ENCODE measurements at regions not wholly inside any gene's neighbourhood (a gene's known extent, or its start where the extent isn't known, plus 50 kb on each side); places are given as distances from the start of the nearest gene placed in this dataset.
A peak's percentile ranks its signal among the peaks of the same experiment; 100 is the strongest.

DNA sequence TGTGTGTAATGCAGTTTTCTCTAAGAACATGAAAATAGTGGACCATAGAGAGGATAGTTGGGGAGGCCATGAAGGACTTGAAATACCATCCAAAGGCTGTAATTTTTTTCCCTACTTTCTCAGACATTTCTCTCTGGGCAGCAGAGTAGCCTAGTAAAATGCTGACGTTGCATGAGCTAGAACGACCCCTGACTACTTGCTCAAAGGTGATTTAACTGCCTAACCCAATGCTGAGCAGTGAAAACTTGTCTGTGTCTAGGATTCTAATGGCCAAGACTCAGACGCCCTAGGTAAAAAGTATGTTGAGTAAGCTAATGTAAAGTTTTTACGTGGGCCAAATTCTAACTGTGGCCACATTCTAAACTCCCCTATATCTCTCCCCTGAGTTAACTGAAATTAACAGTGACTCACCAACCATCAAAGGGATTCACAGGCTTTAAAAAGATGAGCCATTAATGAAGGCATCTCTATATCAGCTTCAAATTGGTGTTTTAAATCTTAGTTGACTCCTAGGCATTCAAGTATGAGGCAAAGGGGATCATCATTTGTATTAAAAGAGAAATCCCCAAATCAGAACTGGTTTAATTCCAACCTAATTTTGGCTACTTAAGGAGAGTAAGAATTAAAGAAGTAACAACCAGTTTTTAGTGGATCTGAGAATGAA, 121.0 kb upstream of the GAS1 start:
- Histone ChIP-seq H3K27ac (ENCODE audit: low read depth, low read length) (no peak overlapping the region), H3K18ac (ENCODE audit: low read length) (no peak overlapping the region), H3K4me1 (ENCODE audit: control insufficient read depth in 1 of 2, insufficient read depth in 2 of 2, low read length in 2 of 2) (no peaks in the 10 kb centered on the region), H2BK120ac (ENCODE audit: insufficient read depth, low read length, poor library complexity) (no peak overlapping the region), H3K79me1 (ENCODE audit: low read length) (no peaks in the 10 kb centered on the region), H3K4me3 (ENCODE audit: low read depth, low read length) (no peak overlapping the region), H4K8ac (ENCODE audit: low read depth, low read length) (no peak overlapping the region), H2AK5ac (ENCODE audit: low read length) (no peak overlapping the region), H2BK5ac (ENCODE audit: low read depth, low read length, poor library complexity) (no peak overlapping the region), H3K27me3 (ENCODE audit: insufficient read depth, low read length) (no peaks in the 10 kb centered on the region), H3K79me2 (ENCODE audit: control insufficient read depth, insufficient read depth, low read length, poor library complexity) (no peaks in the 10 kb centered on the region), H3K4me2 (ENCODE audit: low read length) (no peak overlapping the region), H3K14ac (ENCODE audit: low read length) (no peak overlapping the region), H2BK12ac (ENCODE audit: low read length) (no peak overlapping the region), H3K36me3 (ENCODE audit: control insufficient read depth in 1 of 2, insufficient read depth in 2 of 2, low read length in 2 of 2) (no peaks in the 10 kb centered on the region), H3K9ac (ENCODE audit: low read length) (no peak overlapping the region), H3K4ac (ENCODE audit: low read depth, low read length) (no peak overlapping the region), H3K9me3 (ENCODE audit: insufficient read depth, low read depth, low read length) (no peaks in the 10 kb centered on the region), H3K23ac (ENCODE audit: low read length) (no peak overlapping the region), H4K91ac (ENCODE audit: low read depth, low read length) (no peak overlapping the region), H4K12ac (ENCODE audit: low read depth, low read length) (no peak overlapping the region), H2AFZ (ENCODE audit: insufficient read depth, low read length, poor library complexity) (no peak overlapping the region)
- WGBS (ENCODE audit: extremely low coverage, insufficient coverage, insufficient read length), result no CpG with 5 or more reads among the region's 4 CpGs
- no peak for DNase-seq

DNA sequence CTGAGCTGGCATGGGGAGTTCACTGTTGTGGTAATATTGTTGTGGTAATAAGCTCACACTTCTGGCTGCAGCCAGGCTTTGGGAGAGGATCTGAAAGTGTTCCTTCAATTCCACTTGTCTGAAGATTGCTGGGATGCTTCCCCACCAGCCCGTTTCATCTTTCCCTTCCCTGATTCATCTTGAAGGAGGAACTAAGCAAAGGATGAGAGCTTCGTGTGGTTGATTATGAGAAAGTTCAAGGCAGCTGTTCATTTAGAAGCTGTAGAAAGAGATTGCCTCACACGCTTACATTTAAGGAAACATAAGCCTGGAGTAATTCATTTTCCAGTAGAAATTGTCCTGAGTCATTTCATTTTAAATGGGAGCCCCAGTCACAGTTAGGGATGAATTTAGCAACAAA, 122.4 kb upstream of the GAS1 start:
- H3K4me3 ChIP-seq (ENCODE audit: low read depth, low read length), result no peak overlapping the region
- no peak overlapping the region for H3K4ac ChIP-seq (ENCODE audit: low read depth, low read length)
- H2AFZ ChIP-seq (ENCODE audit: insufficient read depth, low read length, poor library complexity), result no peak overlapping the region
- H2BK120ac ChIP-seq (ENCODE audit: insufficient read depth, low read length, poor library complexity), result no peak overlapping the region
- no peak overlapping the region for H2BK5ac ChIP-seq (ENCODE audit: low read depth, low read length, poor library complexity)
- H4K91ac ChIP-seq (ENCODE audit: low read depth, low read length), result peak overlapping the region; percentile 56
- H3K27me3 ChIP-seq (ENCODE audit: insufficient read depth, low read length), result no peaks in the 10 kb centered on the region
- H4K8ac ChIP-seq (ENCODE audit: low read depth, low read length), result no peak overlapping the region
- H3K14ac ChIP-seq (ENCODE audit: low read length), result no peak overlapping the region
- DNase-seq, result no peak
- no peak overlapping the region for H2BK12ac ChIP-seq (ENCODE audit: low read length)
- no peaks in the 10 kb centered on the region for H3K36me3 ChIP-seq (ENCODE audit: control insufficient read depth in 1 of 2, insufficient read depth in 2 of 2, low read length in 2 of 2)
- no peak overlapping the region for H2AK5ac ChIP-seq (ENCODE audit: low read length)
- no peaks in the 10 kb centered on the region for H3K9me3 ChIP-seq (ENCODE audit: insufficient read depth, low read depth, low read length)
- H3K9ac ChIP-seq (ENCODE audit: low read length), result no peak overlapping the region
- H4K12ac ChIP-seq (ENCODE audit: low read depth, low read length), result no peak overlapping the region
- no peak overlapping the region for H3K18ac ChIP-seq (ENCODE audit: low read length)
- H3K79me2 ChIP-seq (ENCODE audit: control insufficient read depth, insufficient read depth, low read length, poor library complexity), result no peaks in the 10 kb centered on the region
- H3K79me1 ChIP-seq (ENCODE audit: low read length), result no peaks in the 10 kb centered on the region
- H3K4me1 ChIP-seq (ENCODE audit: control insufficient read depth in 1 of 2, insufficient read depth in 2 of 2, low read length in 2 of 2), result no peaks in the 10 kb centered on the region
- WGBS (ENCODE audit: extremely low coverage, insufficient coverage, insufficient read length), result no CpG with 5 or more reads among the region's 3 CpGs
- no peak overlapping the region for H3K23ac ChIP-seq (ENCODE audit: low read length)
- no peak overlapping the region for H3K27ac ChIP-seq (ENCODE audit: low read depth, low read length)
- no peak overlapping the region for H3K4me2 ChIP-seq (ENCODE audit: low read length)

DNA sequence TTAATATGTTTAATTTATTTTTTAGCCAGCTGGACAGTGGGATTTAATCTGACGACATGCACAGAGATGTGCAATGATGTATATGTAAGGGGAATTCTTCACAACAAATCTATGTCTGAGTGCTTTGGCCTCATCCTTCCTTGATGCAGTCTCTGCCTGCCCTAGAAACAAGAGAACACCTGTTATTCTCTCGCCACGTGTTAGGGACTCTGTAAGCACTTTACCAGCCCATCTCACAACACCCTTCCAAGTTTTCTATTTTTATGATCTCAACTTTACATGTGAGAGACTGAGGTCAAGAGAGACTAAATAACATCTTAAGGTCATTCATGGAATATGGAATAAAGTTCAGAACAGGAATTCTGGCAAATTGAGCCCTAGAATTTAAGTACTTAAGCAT, 123.0 kb upstream of the GAS1 start:
- H3K79me1 ChIP-seq (ENCODE audit: low read length), result no peaks in the 10 kb centered on the region
- no peak for DNase-seq
- H3K79me2 ChIP-seq (ENCODE audit: control insufficient read depth, insufficient read depth, low read length, poor library complexity), result no peaks in the 10 kb centered on the region
- no peak overlapping the region for H2BK12ac ChIP-seq (ENCODE audit: low read length)
- no peaks in the 10 kb centered on the region for H3K27me3 ChIP-seq (ENCODE audit: insufficient read depth, low read length)
- H3K23ac ChIP-seq (ENCODE audit: low read length), result no peak overlapping the region
- H4K8ac ChIP-seq (ENCODE audit: low read depth, low read length), result no peak overlapping the region
- no peaks in the 10 kb centered on the region for H3K36me3 ChIP-seq (ENCODE audit: control insufficient read depth in 1 of 2, insufficient read depth in 2 of 2, low read length in 2 of 2)
- WGBS (ENCODE audit: extremely low coverage, insufficient coverage, insufficient read length), result no CpG with 5 or more reads among the region's 3 CpGs
- H2AFZ ChIP-seq (ENCODE audit: insufficient read depth, low read length, poor library complexity), result no peak overlapping the region
- no peak overlapping the region for H3K27ac ChIP-seq (ENCODE audit: low read depth, low read length)
- no peaks in the 10 kb centered on the region for H3K9me3 ChIP-seq (ENCODE audit: insufficient read depth, low read depth, low read length)
- H2BK120ac ChIP-seq (ENCODE audit: insufficient read depth, low read length, poor library complexity), result no peak overlapping the region
- H4K12ac ChIP-seq (ENCODE audit: low read depth, low read length), result no peak overlapping the region
- no peak overlapping the region for H4K91ac ChIP-seq (ENCODE audit: low read depth, low read length)
- H2AK5ac ChIP-seq (ENCODE audit: low read length), result no peak overlapping the region
- H3K18ac ChIP-seq (ENCODE audit: low read length), result no peak overlapping the region
- H3K4me1 ChIP-seq (ENCODE audit: control insufficient read depth in 1 of 2, insufficient read depth in 2 of 2, low read length in 2 of 2), result no peaks in the 10 kb centered on the region
- no peak overlapping the region for H3K14ac ChIP-seq (ENCODE audit: low read length)
- H3K4ac ChIP-seq (ENCODE audit: low read depth, low read length), result no peak overlapping the region
- H3K9ac ChIP-seq (ENCODE audit: low read length), result no peak overlapping the region
- no peak overlapping the region for H3K4me2 ChIP-seq (ENCODE audit: low read length)
- H2BK5ac ChIP-seq (ENCODE audit: low read depth, low read length, poor library complexity), result no peak overlapping the region
- no peak overlapping the region for H3K4me3 ChIP-seq (ENCODE audit: low read depth, low read length)

DNA sequence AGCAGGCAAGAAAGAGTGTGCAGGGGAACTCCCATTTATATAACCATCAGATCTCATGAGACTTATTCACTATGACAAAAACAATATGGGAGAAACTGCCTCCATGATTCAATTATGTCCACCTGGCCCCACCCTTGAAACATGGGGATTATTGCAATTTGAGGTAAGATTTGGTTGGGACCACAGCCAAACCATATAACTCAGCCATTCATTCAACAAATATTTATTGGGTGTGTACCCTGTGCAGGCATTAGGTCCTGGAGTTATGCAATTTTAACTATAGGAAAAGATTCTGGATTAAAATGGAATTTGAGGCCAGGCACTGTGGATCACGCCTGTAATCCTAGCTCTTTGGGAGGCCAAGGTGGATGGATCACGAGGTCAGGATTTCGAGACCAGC, 124.2 kb upstream of the GAS1 start:
- H3K79me1 ChIP-seq (ENCODE audit: low read length), result no peaks in the 10 kb centered on the region
- H3K79me2 ChIP-seq (ENCODE audit: control insufficient read depth, insufficient read depth, low read length, poor library complexity), result no peaks in the 10 kb centered on the region
- no peaks in the 10 kb centered on the region for H3K36me3 ChIP-seq (ENCODE audit: control insufficient read depth in 1 of 2, insufficient read depth in 2 of 2, low read length in 2 of 2)
- no peak overlapping the region for H3K9ac ChIP-seq (ENCODE audit: low read length)
- H3K14ac ChIP-seq (ENCODE audit: low read length), result no peak overlapping the region
- H2AFZ ChIP-seq (ENCODE audit: insufficient read depth, low read length, poor library complexity), result no peak overlapping the region
- no peaks in the 10 kb centered on the region for H3K9me3 ChIP-seq (ENCODE audit: insufficient read depth, low read depth, low read length)
- H3K4me2 ChIP-seq (ENCODE audit: low read length), result no peak overlapping the region
- no peak overlapping the region for H3K27ac ChIP-seq (ENCODE audit: low read depth, low read length)
- no peak overlapping the region for H3K23ac ChIP-seq (ENCODE audit: low read length)
- no peaks in the 10 kb centered on the region for H3K4me1 ChIP-seq (ENCODE audit: control insufficient read depth in 1 of 2, insufficient read depth in 2 of 2, low read length in 2 of 2)
- no peak overlapping the region for H4K8ac ChIP-seq (ENCODE audit: low read depth, low read length)
- no peak overlapping the region for H2BK12ac ChIP-seq (ENCODE audit: low read length)
- no peak overlapping the region for H3K18ac ChIP-seq (ENCODE audit: low read length)
- WGBS (ENCODE audit: extremely low coverage, insufficient coverage, insufficient read length), result no CpG with 5 or more reads among the region's 3 CpGs
- DNase-seq, result no peak
- H2AK5ac ChIP-seq (ENCODE audit: low read length), result no peak overlapping the region
- no peak overlapping the region for H3K4ac ChIP-seq (ENCODE audit: low read depth, low read length)
- H3K27me3 ChIP-seq (ENCODE audit: insufficient read depth, low read length), result no peaks in the 10 kb centered on the region
- no peak overlapping the region for H2BK120ac ChIP-seq (ENCODE audit: insufficient read depth, low read length, poor library complexity)
- no peak overlapping the region for H4K12ac ChIP-seq (ENCODE audit: low read depth, low read length)
- H2BK5ac ChIP-seq (ENCODE audit: low read depth, low read length, poor library complexity), result no peak overlapping the region
- no peak overlapping the region for H3K4me3 ChIP-seq (ENCODE audit: low read depth, low read length)
- H4K91ac ChIP-seq (ENCODE audit: low read depth, low read length), result no peak overlapping the region
